Epithelial cell of esophagus (primary cell): ENCODE measurements at regions not wholly inside any gene's neighbourhood (a gene's known extent, or its start where the extent isn't known, plus 50 kb on each side); places are given as distances from the start of the nearest gene placed in this dataset.

Experiments
- DNase-seq: peaks from one replicate; pipeline ENCODE4 v3.0.0; 2010; ENCODE audit warnings: low read depth
- H3K4me3 ChIP-seq: 2 replicates; pipeline ENCODE4 v1.5.1; 2011; ENCODE audit warnings: mild to moderate bottlenecking, low read length, control low read depth
- TF ChIP-seq, protein P1 (sequence below): IDR thresholded peaks from 2 replicates; pipeline ENCODE4 v1.5.1; 2011; ENCODE audit warnings: low read depth, mild to moderate bottlenecking, low read length, control low read depth, inconsistent platforms; ENCODE audit not compliant: insufficient read depth; ENCODE audit errors: missing control alignments

DNA sequence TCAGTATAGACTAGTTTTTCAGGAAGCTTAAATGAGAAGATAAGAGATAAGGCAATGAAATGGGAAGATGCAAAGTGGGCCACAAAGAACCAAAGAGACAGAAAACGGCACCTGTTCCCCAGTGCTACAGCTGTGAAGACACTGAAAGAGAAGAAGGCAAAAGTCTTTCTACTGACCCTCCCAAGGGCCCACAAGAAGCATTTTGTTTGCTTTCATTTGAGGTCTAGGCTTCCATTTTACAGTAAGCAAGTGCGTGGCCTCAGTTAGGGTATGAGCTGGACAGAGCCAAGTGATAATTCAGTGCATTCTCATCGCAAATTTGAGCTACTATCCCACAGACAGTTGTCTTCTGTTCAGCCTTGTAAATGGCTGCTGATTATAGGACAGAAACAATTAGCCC, 53.4 kb upstream of the STK17B start:
- no peak for DNase-seq
- TF ChIP-seq, protein P1, sequence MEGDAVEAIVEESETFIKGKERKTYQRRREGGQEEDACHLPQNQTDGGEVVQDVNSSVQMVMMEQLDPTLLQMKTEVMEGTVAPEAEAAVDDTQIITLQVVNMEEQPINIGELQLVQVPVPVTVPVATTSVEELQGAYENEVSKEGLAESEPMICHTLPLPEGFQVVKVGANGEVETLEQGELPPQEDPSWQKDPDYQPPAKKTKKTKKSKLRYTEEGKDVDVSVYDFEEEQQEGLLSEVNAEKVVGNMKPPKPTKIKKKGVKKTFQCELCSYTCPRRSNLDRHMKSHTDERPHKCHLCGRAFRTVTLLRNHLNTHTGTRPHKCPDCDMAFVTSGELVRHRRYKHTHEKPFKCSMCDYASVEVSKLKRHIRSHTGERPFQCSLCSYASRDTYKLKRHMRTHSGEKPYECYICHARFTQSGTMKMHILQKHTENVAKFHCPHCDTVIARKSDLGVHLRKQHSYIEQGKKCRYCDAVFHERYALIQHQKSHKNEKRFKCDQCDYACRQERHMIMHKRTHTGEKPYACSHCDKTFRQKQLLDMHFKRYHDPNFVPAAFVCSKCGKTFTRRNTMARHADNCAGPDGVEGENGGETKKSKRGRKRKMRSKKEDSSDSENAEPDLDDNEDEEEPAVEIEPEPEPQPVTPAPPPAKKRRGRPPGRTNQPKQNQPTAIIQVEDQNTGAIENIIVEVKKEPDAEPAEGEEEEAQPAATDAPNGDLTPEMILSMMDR = no peak
- H3K4me3 ChIP-seq = no peak overlapping the region

DNA sequence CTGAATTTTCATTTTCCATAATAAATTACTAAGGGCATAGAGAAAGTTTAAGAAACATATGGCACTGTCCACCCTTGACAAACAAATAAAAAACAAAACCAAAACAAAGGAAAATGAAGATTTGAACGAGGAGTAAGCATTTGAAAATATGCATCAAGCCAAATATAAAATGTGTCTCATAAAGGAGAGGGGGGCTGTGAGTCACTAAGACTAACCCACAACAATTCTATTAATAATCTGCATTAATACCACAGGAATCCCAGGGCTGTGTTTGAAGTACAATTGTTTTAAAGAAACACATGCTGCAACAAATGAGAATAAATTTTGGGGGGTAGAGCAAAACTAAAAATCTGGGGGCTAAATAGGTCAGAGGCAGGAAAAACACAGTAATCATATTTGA, 53.8 kb upstream of the STK17B start:
- TF ChIP-seq, protein P1 = no peak
- no peak overlapping the region for H3K4me3 ChIP-seq
- DNase-seq = peak; percentile 51

DNA sequence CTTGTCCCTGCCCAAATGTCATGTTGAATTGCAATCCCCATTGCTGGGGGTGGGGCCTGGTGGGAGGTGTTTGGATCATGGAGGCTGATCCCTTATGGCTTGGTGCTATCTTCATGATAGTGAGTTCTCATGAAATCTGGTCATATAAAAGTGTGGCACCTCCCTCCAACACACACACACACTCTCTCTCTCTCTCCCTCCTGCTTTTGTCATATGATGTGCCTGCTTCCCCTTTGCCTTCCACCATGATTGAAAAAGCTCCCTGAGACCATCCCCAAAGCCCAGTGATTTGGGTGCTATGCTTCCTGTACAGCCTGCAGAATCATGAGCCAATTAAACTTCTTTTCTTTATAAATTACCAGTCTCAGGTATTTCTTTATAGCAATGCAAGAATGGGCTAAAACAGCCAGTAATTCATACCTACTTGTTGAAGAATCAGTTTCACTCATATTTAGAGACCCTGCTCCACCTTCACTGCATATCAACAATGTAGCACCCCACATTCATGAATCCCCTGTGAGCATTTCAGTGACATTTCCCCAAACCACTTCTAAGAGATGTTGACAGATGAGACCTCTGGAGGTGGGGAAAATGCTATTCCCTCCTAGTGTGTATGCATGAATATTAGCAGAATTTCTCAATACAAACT, 54.8 kb upstream of the STK17B start:
- TF ChIP-seq, protein P1 = no peak
- H3K4me3 ChIP-seq = no peak overlapping the region
- no peak for DNase-seq

DNA sequence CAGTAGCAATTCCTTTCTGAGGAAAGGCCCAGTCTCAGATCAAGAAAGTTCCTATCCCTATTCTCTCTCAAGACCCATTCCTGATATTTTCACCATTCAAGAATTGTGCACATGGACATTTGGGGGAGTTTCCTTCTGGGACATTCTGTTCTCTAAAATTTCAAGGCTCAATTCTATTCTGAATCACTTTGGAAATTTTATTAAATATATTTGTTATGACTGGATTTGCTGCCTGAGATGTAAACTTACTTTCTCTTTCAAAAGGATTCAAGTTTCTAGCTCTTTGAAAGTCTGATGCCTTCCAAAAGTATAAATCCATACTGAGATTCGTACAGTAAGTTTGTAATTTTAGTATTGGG, 55.3 kb upstream of the STK17B start:
- no peak for DNase-seq
- TF ChIP-seq, protein P1 = no peak
- no peak overlapping the region for H3K4me3 ChIP-seq

- TF ChIP-seq, protein P1 = no peak
- no peak overlapping the region for H3K4me3 ChIP-seq
- DNase-seq = peak; percentile 27
Observed at GRCh38 chr2:196229013-196229412, 57.6 kb upstream of the STK17B start.

DNA sequence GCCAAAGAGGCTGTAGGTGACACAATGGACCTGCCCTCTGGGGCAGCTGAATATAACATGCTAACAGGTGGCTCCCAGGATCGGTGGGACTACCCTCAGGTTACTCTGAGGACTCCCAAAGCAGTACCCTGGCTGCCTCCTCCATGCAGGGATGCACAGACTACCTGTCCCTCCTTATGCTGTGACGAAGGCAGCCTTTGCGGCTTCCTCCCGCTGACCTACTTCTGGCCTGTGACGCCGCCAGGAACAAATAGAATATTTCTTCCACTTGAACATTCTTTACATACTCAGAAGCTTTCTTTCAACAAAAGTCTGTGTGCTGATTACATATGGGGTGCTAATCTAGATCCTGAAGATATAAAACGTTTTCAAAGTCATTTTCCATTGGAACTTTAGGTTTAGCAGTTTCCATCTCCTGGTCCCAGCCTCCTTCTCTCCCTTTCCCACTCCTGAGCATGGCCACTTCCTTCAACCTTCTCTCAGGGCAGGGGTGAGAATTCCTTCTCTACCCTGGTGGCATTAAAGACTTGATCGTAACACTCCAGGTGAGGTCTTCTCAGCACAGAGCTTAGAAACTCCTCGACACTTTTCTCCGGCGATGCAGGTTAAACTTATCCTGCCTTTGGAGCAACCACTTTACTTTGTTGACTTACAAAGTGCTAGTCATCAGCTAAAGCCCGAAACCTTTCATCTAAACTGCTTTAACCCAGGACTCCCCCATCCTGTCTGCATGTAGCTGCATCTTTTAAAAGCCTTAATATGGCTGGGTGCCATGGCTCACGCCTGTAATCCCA, 58.9 kb upstream of the STK17B start:
- no peak overlapping the region for H3K4me3 ChIP-seq
- TF ChIP-seq, protein P1 = no peak
- DNase-seq = no peak
